GM19324 (cell line): ENCODE measurements at regions not wholly inside any gene's neighbourhood (a gene's known extent, or its start where the extent isn't known, plus 50 kb on each side); places are given as distances from the start of the nearest gene placed in this dataset.
"Not testable (repeated sequence)": the region's sequence is repeated elsewhere in the genome, so short reads cannot be mapped to it uniquely, and the experiment has no call there.

Experiments
- ATAC-seq: cut with Tn5 transposase; IDR thresholded peaks from one replicate; pipeline ENCODE4 v1.9.1; 2021; ENCODE audit warnings: mild to moderate bottlenecking, moderate library complexity; ENCODE audit not compliant: unreplicated experiment, low FRiP score

DNA sequence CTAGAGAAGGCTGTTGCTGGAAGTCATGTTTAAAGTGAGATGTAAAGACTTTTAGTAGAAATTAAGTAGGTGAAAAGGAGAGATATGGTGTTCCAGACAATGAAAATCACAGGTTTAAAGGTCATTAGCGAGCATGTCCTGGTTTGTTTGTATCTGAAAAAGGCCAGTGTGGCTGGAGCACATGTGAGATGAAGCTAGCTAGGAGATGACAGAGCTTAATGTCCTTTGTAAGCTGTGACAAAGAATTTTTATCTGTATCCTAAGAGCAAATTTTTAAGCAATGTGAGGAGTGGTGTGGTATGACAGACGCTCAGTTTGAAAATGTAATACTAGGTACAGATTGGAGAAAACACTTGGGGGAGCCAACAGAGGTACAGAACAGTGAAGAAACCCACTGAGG lies 567.2 kb upstream of the ARRDC3 start:
- no peak for ATAC-seq

DNA sequence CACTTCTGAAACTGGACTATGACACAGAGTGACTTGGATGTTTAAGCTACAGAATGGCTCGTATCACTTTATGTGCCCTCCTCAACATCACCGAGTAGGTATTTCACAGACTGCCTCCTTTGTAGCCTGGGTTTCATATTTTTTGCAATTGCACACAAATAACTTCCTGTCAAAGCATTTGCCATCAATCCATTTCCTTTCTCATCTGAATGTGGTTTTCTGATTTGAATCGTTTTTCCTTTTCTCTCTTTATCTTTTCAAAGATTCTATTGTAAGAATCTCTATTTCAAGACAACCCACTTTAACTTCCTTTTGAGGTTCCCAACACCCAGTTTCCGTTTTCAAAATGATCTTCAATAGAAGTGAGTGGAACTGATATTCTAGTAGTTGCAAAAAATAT lies 563.8 kb upstream of the ARRDC3 start:
- no peak for ATAC-seq

DNA sequence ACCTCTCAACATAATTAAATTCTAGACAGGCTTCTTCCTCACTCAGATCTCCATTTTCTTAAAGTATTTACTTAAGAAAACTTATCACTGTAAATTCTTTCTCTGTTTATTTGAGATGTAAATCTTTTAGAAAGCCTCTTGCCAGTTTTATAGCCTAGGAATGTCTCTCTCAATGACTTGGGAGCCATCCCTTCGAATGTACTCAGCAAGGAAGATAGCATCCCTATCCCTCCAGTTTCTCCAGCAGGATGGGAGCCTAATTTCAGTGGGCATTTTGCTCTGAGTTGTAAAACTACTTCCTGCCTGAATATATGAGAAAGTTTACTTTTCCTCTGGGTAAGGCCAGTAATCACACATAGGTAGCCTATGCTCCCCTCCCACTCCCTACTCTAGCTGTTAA lies 558.5 kb upstream of the ARRDC3 start:
- no peak for ATAC-seq

DNA sequence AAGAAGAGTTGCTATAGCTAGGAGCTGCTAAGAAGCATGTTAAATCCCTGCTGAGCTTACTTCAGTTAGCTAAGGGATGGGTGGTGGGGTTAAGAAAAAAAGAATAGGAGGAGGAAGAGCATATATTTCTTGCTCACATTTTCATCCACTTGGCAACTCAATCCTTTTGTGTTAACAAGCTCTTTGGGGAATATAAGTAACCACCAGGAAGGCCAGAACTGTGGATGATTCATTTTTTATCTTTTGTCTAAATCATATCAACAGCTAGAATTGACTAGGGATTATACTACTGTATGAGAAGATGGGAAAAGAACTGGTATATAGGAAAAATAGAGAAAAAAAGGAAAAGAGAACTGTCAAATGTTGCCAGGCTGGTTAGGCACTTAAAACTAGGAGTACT lies 555.3 kb upstream of the ARRDC3 start:
- ATAC-seq = no peak

DNA sequence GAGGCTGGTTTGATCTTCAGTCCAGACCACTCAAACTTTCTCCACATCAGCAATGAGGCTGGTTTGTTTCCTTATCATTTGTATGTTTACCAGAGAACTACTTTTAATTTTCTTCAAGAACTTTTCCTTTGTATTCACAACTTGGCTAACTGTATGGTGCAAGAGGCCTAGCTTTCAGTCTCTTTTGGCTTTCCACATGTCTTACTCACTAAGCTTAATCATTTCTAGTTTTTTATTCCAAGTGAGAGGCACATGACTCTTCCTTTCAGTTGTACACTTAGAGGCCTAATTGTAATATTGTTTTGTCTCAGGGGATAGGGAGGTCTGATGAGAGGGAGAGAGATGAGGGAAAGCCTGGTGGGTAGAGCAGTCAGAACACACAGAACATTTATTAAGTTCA lies 554.0 kb upstream of the ARRDC3 start:
- ATAC-seq = no peak

DNA sequence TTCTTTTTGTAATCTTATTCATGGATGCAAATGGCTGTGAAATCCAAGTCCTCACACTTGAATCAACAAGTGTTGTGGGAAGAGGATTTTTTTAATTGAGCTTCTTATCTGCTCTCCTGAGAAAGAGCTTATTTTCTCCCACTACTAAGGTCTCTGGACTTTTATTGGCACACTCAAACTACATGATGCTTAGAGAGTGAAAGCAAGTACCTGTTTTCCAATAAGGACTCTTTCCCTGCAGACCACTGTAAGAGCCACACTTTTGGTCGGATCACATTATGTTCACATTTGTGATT lies 546.4 kb upstream of the ARRDC3 start:
- ATAC-seq = no peak

DNA sequence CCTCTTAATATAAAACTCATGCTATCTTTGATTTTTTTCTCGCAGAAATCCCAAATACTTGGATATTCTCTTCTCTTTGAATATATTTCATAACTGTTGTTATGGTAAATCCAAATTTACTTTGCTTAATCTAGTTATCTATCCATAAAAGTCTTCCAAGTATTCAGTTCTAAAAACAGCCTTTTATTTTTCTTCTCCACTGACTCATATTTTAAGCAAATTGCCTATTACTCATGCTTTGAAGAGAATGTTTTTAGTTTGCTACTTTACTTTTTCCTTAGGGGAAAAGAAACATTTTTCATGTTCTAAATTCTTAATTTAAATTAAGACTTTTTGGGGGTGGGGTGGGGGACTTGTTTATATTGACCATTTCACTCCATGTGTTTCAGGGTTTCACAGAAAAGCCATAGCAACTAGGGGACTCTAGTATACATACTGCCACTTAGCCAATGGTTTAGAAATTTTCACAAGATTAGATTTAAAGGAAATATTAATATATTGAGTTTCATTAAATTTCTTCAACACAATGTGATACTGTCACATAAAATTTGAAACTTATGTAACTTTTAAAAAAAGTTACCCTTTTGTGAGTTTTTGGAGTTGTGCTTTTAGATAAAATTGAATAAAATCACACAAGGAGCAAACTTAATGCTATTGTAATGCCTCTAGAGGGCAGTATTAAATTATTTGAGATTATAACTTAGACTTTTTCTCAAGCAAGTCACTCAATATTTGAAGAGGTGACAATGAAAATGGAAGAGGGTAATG lies 545.8 kb upstream of the ARRDC3 start:
- no peak for ATAC-seq

DNA sequence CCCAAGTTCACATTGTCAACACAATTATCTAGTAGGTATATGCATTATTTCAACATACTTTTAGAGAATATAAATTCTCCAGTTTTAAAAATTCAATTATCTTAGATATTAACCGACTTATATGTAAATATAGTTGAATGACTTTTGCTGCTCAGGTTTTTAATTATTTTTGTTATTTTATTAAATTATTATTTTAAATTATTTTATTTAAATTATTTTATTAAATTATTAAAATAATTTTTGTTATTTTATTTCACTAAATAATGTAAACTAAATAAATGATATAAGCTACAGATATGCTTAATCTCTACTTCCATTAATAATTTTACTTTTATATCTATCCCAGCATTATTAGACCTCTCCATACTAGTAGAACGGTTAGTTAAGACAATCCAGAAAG lies 544.3 kb upstream of the ARRDC3 start:
- ATAC-seq = no peak

DNA sequence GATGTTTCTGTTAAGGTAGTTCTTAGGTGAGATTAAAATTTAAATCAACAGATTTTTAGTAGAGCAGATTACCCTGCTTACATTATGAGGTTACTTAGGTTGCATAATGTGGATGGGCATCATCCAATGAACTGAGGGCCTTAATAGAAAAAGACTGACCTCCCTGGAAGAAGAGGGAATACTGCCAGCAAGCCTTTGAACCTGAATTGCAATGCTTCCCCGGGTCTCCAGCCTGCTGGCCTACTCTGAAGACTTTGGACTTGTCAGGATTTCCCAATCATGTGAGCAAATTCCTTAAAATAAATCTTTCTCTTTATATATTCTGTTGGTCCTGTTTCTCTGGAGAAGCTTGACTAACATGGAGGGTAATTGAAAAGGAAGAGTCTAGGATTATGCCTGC lies 542.1 kb upstream of the ARRDC3 start:
- ATAC-seq = no peak

DNA sequence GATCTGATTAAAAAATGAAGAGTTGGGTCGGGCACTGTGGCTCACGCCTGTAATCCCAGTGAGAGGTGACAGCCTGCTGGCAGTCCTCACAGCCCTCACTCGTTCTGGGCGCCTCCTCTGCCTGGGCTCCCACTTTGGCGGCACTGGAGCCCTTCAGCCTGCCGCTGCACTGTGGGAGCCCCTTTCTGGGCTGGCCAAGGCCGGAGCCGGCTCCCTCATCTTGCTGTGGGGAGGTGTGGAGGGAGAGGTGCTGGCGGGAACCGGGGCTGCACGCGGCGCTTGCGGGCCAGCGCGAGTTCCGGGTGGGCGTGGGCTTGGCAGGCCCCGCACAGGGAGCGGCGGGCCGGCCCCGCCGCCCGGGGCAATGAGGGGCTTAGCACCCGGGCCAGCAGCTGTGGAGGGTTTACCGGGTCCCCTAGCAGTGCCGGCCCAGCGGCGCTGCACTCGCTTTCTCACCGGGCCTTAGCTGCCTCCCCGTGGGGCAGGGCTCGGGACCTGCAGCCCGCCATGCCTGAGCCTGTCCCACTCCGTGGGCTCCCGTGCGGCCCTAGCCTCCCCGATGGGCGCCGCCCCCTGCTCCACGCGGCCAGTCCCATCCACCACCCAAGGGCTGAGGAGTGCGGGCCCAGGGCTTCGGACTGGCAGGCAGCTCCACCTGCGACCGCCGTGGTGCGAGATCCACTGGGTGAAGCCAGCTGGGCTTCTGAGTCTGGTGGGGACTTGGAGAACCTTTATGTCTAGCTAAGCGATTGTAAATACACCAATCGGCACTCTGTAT lies 534.1 kb upstream of the ARRDC3 start:
- not testable (repeated sequence) for ATAC-seq

DNA sequence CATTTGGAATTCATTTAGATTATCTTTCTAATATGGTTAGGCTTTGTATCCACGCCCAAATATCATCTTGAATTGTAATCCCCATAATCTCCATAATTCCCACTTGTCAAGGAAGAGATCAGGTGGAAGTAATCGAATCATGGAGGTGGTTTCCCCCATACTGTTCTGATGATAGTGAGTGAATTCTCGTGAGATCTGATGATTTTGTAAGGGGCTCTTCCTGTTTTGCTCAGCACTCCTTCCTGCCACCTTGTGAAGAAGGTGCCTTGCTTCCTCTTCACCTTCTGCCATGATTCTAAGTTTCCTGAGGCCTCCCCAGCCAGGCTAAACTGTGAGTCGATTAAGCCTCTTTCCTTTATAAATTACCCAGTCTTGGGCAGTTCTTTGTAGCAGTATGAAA lies 527.5 kb upstream of the ARRDC3 start:
- ATAC-seq = no peak

DNA sequence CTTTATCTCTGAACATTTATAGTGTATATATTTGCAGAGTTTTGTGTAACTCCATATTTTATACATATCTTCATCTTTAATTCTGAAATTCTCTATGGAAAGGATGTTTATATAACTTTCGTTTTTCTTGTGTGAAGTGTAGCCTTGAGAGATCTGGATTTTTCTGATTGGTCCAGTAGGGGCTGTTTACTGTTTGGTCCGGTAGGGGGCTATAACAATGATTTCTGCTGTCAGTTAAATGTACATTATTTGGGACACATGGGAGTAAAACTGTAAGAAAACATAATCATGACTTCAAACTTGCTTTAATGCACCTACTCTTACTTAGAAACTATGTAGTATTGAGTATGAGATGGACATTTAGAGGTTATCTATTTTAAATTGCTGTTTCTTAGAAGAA lies 527.1 kb upstream of the ARRDC3 start:
- ATAC-seq = no peak

DNA sequence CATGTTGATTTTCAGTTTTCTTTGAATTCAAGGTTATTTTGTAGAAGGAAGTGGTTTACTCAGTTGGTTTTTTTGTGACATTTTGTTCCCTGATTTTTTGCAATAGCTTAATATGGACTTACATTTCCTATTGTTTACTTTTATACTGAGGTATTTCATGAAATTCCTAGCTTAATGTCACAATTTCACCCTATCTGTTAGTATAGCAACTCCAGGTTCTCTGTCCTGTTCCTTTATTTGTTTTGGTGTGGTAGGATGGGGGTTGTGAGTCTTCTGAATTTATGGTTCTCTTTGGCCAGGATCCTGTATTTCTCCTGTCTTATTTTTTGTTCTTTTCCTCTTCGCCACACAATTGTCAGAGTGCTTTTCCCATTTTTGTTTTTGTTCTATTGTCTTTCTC lies 523.4 kb upstream of the ARRDC3 start:
- no peak for ATAC-seq

DNA sequence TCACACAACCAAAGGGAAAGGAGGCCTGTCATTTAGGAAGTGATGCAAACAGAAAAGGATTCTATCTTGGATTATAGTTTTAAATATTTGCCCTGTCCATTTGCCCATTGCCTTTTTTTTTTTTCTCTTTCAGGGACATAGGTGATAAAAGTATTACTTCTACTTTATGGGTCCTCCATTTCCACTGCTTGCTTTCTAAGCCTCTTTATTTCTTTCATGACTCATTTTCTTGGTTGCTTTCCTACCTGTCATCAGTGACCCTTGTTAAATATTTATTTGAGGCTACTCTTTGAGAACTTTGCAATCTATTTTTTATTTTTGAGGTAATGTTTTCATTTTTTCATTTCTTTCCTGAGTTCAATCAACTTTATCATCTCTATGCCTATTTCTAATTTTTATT lies 522.9 kb upstream of the ARRDC3 start:
- ATAC-seq = no peak

DNA sequence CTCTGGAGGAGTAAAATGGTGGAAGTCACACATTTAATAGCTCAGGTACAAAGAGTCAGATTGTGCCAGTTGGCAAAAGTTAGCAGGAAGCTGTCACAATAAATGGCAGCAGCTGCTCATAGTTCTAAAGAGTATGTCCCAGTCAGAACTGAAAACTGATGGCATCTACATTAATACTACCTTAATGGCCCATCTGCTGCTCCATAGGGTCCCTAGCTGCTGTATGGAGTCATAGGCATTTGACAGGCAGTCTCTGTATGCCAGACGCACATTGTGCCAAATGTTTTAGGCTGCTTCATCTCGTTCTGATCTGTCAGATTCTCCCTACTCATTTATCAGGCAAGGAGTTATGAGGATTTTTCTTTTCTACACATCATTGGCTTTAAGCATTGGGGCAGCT lies 515.8 kb upstream of the ARRDC3 start:
- no peak for ATAC-seq

DNA sequence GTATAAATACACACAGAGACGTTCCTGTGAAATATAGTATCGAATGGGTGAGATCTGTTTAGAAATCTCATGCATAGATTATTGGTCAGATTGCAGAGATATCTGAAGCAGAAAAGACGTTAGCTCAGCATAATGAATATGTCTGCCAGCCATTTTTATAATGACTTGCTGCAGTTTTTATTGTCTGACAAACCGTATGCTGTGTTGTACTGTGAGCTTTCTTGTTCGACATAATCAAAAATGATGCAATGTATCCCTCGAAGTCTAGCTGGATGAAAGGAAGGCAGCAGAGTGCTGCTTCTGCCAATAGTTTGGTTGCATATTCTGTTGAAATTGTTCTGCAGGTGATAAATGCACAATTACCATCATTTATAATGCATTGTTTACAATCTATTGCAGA lies 514.9 kb upstream of the ARRDC3 start:
- no peak for ATAC-seq

DNA sequence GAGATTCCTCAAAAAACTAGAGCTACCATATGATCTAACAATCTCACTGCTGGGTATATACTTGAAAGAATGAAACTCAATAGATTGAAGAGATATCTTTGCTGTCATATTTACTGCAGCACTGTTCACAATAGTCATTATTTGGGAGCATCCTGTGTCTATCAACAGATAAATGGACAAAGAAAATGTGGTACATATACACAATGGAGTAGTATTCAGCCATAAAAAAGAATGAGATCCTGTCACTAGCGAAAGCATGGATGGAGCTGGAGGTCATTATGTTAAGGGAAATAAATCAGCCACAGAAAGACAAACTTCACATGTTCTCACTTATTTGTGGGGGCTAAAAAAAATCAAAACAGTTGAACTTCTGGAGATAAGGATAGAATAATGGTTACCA lies 505.7 kb upstream of the ARRDC3 start:
- ATAC-seq = no peak

DNA sequence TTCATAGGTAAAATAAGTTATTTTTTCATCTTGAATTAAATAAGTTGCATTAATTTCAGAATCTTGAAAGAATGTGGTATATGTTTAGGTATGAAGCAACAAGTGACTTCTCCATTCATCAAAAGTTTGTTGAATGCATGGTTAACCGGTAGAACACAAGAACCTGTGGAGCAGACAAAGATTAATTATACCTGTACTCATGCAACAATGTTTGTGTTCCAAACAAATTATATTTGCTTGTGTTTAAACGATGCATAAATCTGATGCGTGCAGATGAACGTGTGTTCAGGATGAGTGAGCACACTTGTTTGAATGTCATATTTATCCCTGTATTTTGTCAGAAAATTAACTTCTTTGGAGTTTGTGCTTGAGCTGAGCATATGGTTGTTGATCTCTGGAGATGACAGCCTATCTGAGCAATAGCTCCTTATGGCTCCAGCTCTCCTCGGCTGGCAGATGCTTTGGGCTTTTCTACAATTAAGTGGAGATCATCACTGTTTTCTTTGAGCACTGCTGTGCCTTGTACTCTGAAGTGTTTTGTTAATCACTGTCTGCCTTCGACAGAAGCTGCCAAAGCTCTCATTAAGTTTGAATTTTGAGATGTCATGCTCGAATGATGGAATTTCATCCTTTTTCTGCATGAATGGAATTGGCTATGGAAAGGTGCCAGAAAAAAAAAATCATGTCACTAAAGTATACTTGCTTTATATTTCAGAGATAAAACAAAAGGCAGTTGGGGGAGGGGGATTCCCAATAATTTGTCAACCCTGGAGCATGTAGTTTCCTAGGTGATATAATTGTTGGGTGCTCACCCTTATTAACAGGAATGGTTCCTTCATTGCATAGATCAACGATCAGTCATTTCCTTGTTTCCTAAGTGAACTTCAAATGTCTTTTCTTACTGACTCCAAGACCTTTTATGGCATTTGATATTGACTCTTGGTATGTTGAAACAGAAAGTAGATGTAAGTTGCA lies 502.5 kb upstream of the ARRDC3 start:
- ATAC-seq = no peak

DNA sequence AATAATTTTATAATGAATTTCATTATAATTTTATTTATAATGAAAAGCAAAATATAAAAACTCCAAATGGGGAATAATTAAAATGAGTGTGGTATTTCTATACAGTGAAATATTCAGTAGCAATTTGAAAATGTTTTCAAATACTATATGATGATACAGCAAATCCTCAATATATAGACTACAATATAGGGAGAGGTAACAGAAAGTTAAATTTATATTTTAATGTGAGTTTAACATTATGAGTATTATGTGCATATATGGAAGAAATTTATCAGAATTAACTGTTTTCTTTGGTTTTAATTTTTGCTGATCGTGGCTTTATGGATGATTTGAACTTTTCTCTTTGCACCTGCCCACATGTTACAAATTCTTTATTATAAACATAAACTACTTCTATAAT lies 500.9 kb upstream of the ARRDC3 start:
- no peak for ATAC-seq

DNA sequence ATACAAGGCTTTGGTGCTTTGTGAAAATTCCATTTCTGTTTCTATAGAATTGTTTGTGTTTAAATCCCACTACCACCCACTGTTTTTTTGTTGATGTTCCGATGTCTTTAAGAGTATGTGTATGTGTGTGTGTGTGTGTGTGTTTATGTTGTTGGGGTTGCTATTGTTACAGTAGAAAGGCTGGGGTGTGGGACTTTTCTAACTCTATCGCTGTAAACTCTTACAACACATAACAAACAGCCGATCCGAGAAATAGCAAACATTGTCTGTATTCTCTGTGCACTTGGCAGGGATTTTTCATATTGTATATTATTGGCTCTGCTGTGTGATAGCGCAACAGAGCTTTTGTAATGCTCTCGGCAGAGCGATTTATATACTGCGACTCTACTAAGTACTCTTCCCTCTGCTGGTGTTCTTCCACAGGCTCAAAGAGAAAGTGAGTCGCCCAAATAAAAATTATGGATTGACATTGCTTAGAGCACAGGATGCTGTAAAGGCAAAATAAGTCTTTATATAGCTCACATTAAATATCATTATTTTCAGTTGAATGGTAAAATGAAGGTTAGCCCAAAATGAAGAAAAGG lies 492.2 kb upstream of the ARRDC3 start:
- no peak for ATAC-seq

DNA sequence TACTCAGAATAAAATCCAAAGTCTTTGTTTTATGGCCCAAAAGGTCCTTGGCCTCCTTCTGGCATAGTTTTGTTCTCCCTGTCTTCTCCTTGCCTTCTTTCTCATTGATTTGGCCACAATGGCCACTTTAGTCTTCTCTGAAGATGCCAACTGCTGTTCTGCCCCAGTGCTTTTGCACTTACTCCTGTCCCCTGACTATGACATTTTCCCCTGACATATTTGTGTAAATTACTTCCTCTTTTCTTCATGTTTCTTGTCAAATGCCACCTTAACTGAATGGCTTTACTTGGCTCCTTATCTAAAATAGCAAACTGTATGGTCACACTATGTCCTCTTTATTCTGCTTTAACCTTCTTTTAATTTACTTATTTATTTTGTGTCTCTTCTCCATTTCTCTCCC lies 484.7 kb upstream of the ARRDC3 start:
- no peak for ATAC-seq
